ENCODE measurements at regions not wholly inside any gene's neighbourhood (a gene's known extent, or its start where the extent isn't known, plus 50 kb on each side); places are given as distances from the start of the nearest gene placed in this dataset.

DNA sequence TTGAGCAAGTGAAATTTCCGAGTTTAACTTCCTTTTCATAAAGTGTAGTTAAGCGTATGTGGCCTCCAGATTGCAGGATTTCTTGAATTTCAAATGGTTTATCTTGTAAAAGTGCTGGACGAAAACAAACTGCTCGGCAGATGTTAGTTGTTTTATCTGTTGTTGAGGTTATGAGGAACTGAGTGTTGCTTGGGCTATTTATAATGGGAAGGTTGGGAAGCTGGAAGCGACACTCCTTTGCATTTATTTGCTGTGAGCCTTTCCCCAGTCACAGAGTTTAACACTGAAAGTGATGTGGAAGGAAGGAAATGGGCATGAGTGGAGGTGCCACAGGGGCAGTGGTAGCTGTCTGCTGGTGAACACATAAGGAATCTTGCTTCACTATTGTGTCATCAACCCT, 284.9 kb downstream of the PCDH7 start:
- TF ChIP-seq, protein P1, sequence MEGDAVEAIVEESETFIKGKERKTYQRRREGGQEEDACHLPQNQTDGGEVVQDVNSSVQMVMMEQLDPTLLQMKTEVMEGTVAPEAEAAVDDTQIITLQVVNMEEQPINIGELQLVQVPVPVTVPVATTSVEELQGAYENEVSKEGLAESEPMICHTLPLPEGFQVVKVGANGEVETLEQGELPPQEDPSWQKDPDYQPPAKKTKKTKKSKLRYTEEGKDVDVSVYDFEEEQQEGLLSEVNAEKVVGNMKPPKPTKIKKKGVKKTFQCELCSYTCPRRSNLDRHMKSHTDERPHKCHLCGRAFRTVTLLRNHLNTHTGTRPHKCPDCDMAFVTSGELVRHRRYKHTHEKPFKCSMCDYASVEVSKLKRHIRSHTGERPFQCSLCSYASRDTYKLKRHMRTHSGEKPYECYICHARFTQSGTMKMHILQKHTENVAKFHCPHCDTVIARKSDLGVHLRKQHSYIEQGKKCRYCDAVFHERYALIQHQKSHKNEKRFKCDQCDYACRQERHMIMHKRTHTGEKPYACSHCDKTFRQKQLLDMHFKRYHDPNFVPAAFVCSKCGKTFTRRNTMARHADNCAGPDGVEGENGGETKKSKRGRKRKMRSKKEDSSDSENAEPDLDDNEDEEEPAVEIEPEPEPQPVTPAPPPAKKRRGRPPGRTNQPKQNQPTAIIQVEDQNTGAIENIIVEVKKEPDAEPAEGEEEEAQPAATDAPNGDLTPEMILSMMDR (IDR thresholded peaks at IDR 0.05) = no peak
- no peak for TF ChIP-seq POLR2A (IDR thresholded peaks at IDR 0.05)

Measured in right lobe of liver (tissue), 4 donors.